Progenitor cell of endocrine pancreas (in vitro differentiated cells): ENCODE measurements at regions not wholly inside any gene's neighbourhood (a gene's known extent, or its start where the extent isn't known, plus 50 kb on each side); places are given as distances from the start of the nearest gene placed in this dataset.

Experiments
- DNase-seq: peaks from one replicate; pipeline ENCODE4 v3.0.0; 2021; ENCODE audit warnings: low spot score; ENCODE audit not compliant: unreplicated experiment
- H3K27ac Mint-ChIP-seq: 2 replicates; pipeline ENCODE4 v1.8.0; 2021; ENCODE audit warnings: mild to moderate bottlenecking, moderate library complexity, mixed read lengths
- H3K27me3 Mint-ChIP-seq: 2 replicates; pipeline ENCODE4 v1.8.0; 2021; ENCODE audit warnings: mixed read lengths
- H3K36me3 Mint-ChIP-seq: 2 replicates; pipeline ENCODE4 v1.8.0; 2022; ENCODE audit warnings: mixed read lengths; ENCODE audit not compliant: insufficient read depth
- H3K4me1 Mint-ChIP-seq: 2 replicates; pipeline ENCODE4 v1.8.0; 2021; ENCODE audit warnings: low read depth, mixed read lengths
- H3K4me3 Mint-ChIP-seq: 2 replicates; pipeline ENCODE4 v1.8.0; 2021; ENCODE audit warnings: low read depth, mild to moderate bottlenecking, moderate library complexity, mixed read lengths
- H3K9me3 Mint-ChIP-seq: 2 replicates; pipeline ENCODE4 v1.8.0; 2021; ENCODE audit warnings: low read depth, mixed read lengths
- CTCF ChIP-seq: fragments of 200-600 bp; sonication (generic); IDR thresholded peaks from one replicate; pipeline ENCODE4 v1.5.0; 2021; ENCODE audit warnings: antibody characterized with exemption, mild to moderate bottlenecking; ENCODE audit not compliant: unreplicated experiment

DNA sequence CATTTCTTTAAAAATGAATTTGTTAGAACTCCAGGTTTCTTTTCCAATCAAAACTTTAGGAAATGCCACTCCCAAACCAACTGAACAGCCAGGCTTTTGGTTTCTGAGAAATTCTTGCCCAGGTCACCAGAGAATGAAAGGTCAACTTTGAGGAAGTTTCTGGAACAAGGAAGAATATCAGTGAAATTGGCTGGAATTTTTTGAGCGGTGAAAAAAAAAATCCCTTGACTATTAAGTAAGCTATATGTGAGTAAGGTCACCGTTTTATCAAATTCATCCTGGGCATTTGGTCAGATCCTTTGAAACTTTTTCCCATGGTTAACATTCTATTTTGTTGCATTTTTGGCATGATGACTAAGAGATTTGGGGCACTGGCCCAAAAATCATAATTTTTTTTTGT lies 469.3 kb downstream of the LTN1 start:
- no peak for TF ChIP-seq CTCF
- Mint-ChIP-seq H3K4me1 (no peaks in the 10 kb centered on the region), H3K27ac (no peak overlapping the region), H3K9me3 (peaks cover 4% of the 10 kb centered on the region), H3K4me3 (no peak overlapping the region), H3K36me3 (no peaks in the 10 kb centered on the region), H3K27me3 (no peaks in the 10 kb centered on the region)
- no peak for DNase-seq

DNA sequence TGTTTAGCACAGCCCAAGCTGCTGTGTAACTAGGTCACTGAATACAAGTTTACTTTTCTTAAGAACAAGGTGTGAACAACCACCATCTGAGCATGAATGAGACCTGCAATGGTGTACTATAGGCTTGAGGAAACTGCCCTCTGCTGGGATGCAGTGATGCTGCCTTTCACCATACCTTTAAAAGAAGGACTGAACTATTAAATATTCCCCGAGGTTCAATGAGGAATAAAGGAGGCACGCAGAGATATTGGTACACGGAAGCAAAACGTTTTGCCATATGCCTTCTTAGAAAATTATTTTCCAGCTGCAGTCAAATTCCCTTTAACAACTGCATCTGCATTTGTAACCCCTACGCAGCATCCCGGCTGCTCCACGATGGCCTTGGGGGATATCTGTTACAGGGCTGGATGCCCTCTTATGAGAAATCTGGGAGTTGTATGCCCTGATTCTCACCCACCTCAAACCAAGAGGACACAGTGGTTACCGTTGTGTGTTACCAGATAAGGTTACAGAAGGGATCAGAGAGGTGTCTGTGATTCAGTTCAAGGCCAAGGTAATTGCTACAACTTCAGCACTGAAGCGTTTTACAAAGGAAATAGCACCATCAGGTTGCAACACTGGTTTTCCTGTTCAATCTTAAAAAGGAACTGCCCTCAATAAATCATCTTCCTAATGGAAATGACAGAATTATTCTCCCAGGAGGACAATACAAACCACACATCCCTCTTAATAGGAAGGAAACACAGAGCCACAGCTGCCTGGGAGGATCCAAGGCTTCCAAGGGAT lies 470.5 kb downstream of the LTN1 start:
- DNase-seq: no peak
- Mint-ChIP-seq H3K9me3 (no peaks in the 10 kb centered on the region), H3K27ac (no peak overlapping the region), H3K36me3 (no peaks in the 10 kb centered on the region), H3K27me3 (no peaks in the 10 kb centered on the region), H3K4me1 (no peaks in the 10 kb centered on the region), H3K4me3 (no peak overlapping the region)
- peak; percentile 44 for TF ChIP-seq CTCF

DNA sequence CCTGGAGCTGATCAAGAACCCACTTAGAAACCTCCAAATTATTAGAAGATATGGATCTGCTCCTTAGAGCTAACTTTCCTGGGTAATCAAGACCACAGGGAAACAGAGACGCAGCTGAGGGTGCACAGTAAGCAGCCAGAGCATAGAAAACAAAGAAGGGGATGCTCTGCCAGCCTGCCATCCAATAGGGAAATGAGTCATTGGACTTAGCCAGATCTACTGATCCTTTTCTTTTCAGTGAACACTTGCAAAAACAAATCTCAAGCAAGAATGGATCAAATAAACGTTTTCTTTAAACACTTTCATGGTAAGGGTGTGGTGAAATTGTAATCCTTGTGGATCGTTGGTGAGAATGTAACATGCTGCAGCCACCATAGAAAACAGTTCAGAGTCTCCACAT lies 474.0 kb downstream of the LTN1 start:
- DNase-seq: no peak
- no peaks in the 10 kb centered on the region for H3K27me3 Mint-ChIP-seq
- no peak for TF ChIP-seq CTCF
- H3K4me1 Mint-ChIP-seq: no peaks in the 10 kb centered on the region
- H3K36me3 Mint-ChIP-seq: no peaks in the 10 kb centered on the region
- no peak overlapping the region for H3K27ac Mint-ChIP-seq
- H3K4me3 Mint-ChIP-seq: no peak overlapping the region
- no peaks in the 10 kb centered on the region for H3K9me3 Mint-ChIP-seq

GRCh38 chr21:28516991-28517592 lies 475.6 kb downstream of the LTN1 start:
- Mint-ChIP-seq H3K36me3 (no peaks in the 10 kb centered on the region), H3K4me1 (no peaks in the 10 kb centered on the region), H3K27me3 (no peaks in the 10 kb centered on the region), H3K4me3 (no peak overlapping the region), H3K9me3 (no peaks in the 10 kb centered on the region), H3K27ac (no peak overlapping the region)
- peak; percentile 52 for DNase-seq
- TF ChIP-seq CTCF: peak; percentile 80

- no peaks in the 10 kb centered on the region for H3K27me3 Mint-ChIP-seq
- no peak for TF ChIP-seq CTCF
- H3K36me3 Mint-ChIP-seq: no peaks in the 10 kb centered on the region
- no peak for DNase-seq
- no peak overlapping the region for H3K4me3 Mint-ChIP-seq
- no peaks in the 10 kb centered on the region for H3K4me1 Mint-ChIP-seq
- H3K9me3 Mint-ChIP-seq: no peaks in the 10 kb centered on the region
- no peak overlapping the region for H3K27ac Mint-ChIP-seq
Measured at GRCh38 chr21:28516021-28516420, 476.7 kb downstream of the LTN1 start.
